Astrocyte of the spinal cord (primary cell): ENCODE measurements at regions not wholly inside any gene's neighbourhood (a gene's known extent, or its start where the extent isn't known, plus 50 kb on each side); places are given as distances from the start of the nearest gene placed in this dataset.

Experiments used
- DNase-seq: peaks from one replicate; pipeline ENCODE4 v3.0.0; 2011; ENCODE audit warnings: low read depth, low spot score
- H3K4me3 ChIP-seq: 2 replicates; pipeline ENCODE4 v1.5.1; 2011; ENCODE audit warnings: low read depth, mild to moderate bottlenecking, low read length, moderate library complexity
- in situ Hi-C: cut with HindIII; loops from 2 replicates; pipeline ENCODE4 v1.10.0; 2017; ENCODE audit warnings: low sequenced_read_pairs
- TF ChIP-seq, protein P1 (sequence below): IDR thresholded peaks from 2 replicates; pipeline ENCODE4 v1.5.1; 2012; ENCODE audit warnings: low read depth, mild to moderate bottlenecking, low read length, inconsistent platforms

DNA sequence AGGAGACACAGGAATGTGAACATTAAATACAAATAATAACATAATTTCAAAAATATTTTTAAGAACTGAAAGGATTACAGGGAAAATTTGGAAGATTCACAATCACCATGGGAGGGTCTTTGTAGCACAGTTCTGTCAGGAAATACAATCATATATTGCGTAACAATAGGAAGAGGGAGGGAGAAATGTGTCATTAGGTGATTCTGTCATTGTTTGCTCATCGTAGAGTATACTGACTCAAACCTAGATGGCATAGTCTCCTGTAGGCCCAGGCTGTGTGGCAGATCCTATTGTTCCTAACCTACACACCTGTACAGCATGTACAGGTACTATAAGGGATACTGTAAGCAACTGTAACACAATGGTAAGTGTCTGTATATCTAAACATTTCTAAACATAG lies 330.4 kb downstream of the BRD1 start:
- H3K4me3 ChIP-seq, result no peak overlapping the region
- no peak for DNase-seq
- in situ Hi-C loops, result no loop called here
- TF ChIP-seq, protein P1, sequence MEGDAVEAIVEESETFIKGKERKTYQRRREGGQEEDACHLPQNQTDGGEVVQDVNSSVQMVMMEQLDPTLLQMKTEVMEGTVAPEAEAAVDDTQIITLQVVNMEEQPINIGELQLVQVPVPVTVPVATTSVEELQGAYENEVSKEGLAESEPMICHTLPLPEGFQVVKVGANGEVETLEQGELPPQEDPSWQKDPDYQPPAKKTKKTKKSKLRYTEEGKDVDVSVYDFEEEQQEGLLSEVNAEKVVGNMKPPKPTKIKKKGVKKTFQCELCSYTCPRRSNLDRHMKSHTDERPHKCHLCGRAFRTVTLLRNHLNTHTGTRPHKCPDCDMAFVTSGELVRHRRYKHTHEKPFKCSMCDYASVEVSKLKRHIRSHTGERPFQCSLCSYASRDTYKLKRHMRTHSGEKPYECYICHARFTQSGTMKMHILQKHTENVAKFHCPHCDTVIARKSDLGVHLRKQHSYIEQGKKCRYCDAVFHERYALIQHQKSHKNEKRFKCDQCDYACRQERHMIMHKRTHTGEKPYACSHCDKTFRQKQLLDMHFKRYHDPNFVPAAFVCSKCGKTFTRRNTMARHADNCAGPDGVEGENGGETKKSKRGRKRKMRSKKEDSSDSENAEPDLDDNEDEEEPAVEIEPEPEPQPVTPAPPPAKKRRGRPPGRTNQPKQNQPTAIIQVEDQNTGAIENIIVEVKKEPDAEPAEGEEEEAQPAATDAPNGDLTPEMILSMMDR, result no peak

DNA sequence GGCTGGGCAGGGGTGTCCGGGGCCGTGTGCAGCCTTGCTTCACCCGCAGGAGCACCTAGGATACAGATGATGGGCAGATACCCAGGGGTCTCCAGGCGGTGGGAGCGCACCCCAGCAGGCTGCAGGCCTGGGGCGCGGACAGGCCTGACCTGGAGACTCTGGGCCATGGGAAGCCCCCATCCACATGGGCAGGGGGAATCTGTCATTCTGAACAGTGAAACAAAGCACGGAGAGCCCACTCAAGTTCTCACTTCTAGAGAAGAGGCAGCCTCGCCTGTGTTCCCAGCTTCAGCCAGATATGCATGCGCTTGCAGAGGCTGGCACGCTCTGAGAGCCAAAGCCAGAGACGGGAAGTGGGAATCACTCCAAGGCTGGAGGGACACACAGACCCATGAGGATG lies 333.1 kb downstream of the BRD1 start:
- DNase-seq, result no peak
- TF ChIP-seq, protein P1, result no peak

DNA sequence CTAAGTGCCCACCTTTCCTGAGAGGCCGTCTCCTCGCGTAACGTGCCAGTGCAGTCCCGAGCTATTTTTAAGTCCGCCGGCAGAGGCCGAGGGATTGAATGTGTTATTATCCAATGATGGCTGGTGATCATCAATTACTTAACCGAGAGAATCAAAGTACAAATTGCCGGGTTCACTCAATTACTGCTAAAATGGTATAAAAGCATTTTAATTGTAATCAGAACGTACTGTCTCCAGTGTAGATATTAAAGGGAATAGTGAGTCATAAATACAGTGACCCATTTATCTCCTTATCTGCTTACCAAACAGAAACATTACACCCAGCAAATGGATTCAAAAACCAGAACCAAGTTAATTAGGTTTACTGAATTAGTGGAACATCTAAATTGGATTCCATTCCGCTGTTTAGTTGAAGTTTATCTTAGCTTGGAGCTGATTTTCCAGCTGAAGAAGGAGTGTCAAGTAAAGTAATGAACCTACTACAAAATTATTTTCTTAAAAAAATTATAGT lies 334.9 kb downstream of the BRD1 start:
- no peak overlapping the region for H3K4me3 ChIP-seq
- in situ Hi-C loops, result no loop called here
- TF ChIP-seq, protein P1, result no peak
- DNase-seq, result no peak

More for the DNA sequence above, 333.1 kb downstream of the BRD1 start:
- no peak overlapping the region for H3K4me3 ChIP-seq
- in situ Hi-C loops, result no loop called here

DNA sequence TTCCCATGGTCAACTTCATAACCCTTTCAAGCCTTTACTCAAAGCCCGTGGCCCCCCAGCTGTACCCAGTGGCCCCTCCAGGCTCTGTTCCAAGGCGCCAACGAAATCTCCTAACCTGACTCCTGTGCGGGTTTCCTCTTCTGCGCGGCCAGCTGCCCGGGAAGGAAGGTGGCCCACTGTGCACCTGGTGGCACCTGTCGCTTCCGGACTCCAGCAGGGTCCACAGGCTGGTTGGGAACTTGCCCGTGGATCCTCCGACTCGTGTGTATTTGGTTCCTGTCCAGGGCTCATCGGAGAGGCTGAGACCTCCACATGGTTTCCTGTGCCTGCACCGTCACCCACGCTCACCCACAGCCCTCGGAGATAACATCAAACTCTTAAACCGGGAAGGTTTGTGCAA lies 335.4 kb downstream of the BRD1 start:
- no peak overlapping the region for H3K4me3 ChIP-seq
- TF ChIP-seq, protein P1, result no peak
- DNase-seq, result no peak
- in situ Hi-C loops, result no loop called here

DNA sequence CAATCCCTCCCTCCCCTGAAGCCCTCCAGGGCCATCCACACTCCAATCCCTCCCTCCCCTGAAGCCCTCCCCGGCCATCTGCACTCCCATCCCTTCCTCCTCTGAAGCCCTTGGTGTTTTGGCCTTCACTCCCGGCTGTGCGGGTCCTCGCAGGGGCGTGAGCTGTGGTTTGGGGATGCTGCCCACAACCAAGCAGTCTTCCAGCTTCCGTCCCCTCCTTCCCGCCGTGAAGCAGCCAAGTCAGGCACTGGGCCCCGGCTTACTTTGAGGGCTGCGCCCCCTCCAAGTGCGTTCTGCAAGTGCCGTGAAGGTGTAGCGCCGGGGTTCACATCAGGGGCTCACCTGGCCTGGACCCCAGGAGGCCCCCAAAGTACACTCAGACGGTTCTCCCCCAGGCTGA lies 335.9 kb downstream of the BRD1 start:
- TF ChIP-seq, protein P1, result no peak
- in situ Hi-C loops, result no loop called here
- no peak overlapping the region for H3K4me3 ChIP-seq
- no peak for DNase-seq

DNA sequence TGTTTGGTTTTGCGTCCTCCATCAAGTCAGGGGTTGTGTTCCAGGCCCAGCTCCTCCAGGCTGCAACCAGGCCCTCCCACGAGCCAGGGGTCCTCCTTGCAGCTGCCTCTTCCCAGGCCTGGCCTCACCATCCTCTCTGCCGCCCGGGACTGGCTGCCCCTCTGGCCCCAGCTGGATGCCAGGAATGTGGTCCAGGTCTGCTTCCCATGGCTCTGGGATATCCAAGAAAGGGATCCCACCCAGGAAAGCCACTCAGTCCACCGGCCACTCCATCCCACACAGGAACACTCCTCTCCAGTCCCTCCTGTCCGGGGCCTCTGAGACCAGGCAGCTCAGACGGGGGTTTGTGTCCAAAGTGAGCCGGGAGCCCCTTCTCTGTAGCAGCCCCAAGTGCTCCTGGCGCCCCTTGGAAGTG lies 336.4 kb downstream of the BRD1 start:
- in situ Hi-C loops, result no loop called here

More for the DNA sequence above, 336.4 kb downstream of the BRD1 start:
- no peak for DNase-seq
- no peak overlapping the region for H3K4me3 ChIP-seq
- TF ChIP-seq, protein P1, result no peak
